Smooth muscle cell (in vitro differentiated cells): ENCODE measurements at regions not wholly inside any gene's neighbourhood (a gene's known extent, or its start where the extent isn't known, plus 50 kb on each side); places are given as distances from the start of the nearest gene placed in this dataset.

ENCODE experiments used
- DNase-seq: peaks from one replicate; lab custom pipeline; 2025; ENCODE audit not compliant: unreplicated experiment; lab: John Stamatoyannopoulos, UW
- H2AFZ ChIP-seq: fragments of 200-600 bp; sonication (generic); 2 replicates; pipeline ENCODE4 v1.6.0; 2016; ENCODE audit warnings: antibody characterized with exemption, low read depth, mild to moderate bottlenecking
- H3F3A ChIP-seq: fragments of 200-600 bp; sonication (generic); 2 replicates; pipeline ENCODE4 v1.6.0; 2017; ENCODE audit warnings: antibody characterized with exemption, low read depth
- H3K27ac ChIP-seq: fragments of 200-600 bp; sonication (generic); 2 replicates; pipeline ENCODE4 v1.5.1; 2016; ENCODE audit warnings: low read depth, mild to moderate bottlenecking
- H3K27me3 ChIP-seq: fragments of 200-600 bp; sonication (generic); 2 replicates; pipeline ENCODE4 v1.6.1; 2016; ENCODE audit warnings: low read depth, mild to moderate bottlenecking
- H3K36me3 ChIP-seq: fragments of 200-600 bp; sonication (generic); 2 replicates; pipeline ENCODE4 v1.5.1; 2016; ENCODE audit warnings: low read depth
- H3K4me1 ChIP-seq: fragments of 200-600 bp; sonication (generic); 2 replicates; pipeline ENCODE4 v1.5.1; 2016; ENCODE audit warnings: low read depth
- H3K4me2 ChIP-seq: fragments of 200-600 bp; sonication (generic); 2 replicates; pipeline ENCODE4 v1.6.0; 2016; ENCODE audit warnings: mild to moderate bottlenecking
- H3K4me3 ChIP-seq: fragments of 200-600 bp; sonication (generic); 2 replicates; pipeline ENCODE4 v1.5.1; 2016; ENCODE audit warnings: mild to moderate bottlenecking
- H3K79me2 ChIP-seq: fragments of 200-600 bp; sonication (generic); 2 replicates; pipeline ENCODE4 v1.6.0; 2016; ENCODE audit warnings: low read depth, mild to moderate bottlenecking
- H3K9ac ChIP-seq: fragments of 200-600 bp; sonication (generic); 2 replicates; pipeline ENCODE4 v1.6.0; 2016; ENCODE audit warnings: low read depth
- H3K9me3 ChIP-seq: fragments of 200-600 bp; sonication (generic); replicated peaks from 2 replicates; pipeline ENCODE4 v1.5.1; 2016; ENCODE audit warnings: low read depth
- H4K20me1 ChIP-seq: fragments of 200-600 bp; sonication (generic); 2 replicates; pipeline ENCODE4 v1.6.0; 2016; ENCODE audit warnings: low read depth
- CTCF ChIP-seq: fragments of 200-600 bp; sonication (generic); IDR thresholded peaks from 2 replicates; pipeline ENCODE4 v1.5.1; 2017; ENCODE audit warnings: borderline replicate concordance, mild to moderate bottlenecking, antibody characterized with exemption; ENCODE audit not compliant: insufficient read depth, poor library complexity, severe bottlenecking
- WGBS: methylation state at CpG from one replicate; pipeline ENCODE4 v1.1.7; 2016; ENCODE audit warnings: low lambda C conversion rate; 5-methylcytosine and 5-hydroxymethylcytosine counted together

DNA sequence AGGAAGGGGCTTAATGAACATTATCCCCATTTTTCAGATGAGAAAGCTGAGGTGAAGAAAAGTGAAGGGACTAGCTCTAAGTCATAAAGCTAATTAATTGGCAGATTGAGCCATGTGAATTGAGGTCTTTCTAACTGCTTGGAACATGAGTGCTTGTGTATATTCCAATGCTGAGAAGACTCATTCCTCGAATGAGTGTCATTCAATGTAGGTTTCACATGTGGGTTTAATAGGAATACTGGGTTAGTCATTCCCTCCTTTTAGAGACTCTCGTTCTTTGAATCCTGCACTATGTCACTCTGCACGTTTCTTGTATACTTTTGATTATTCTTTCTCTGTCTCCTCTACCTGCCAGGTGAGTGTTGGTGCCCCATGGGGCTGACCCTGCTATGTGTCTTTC is 218.2 kb downstream of the HRH4 start:
- H2AFZ ChIP-seq, result no peak overlapping the region
- DNase-seq, result no peak
- 47% methylated on average over 3 of the region's 3 CpGs for WGBS

DNA sequence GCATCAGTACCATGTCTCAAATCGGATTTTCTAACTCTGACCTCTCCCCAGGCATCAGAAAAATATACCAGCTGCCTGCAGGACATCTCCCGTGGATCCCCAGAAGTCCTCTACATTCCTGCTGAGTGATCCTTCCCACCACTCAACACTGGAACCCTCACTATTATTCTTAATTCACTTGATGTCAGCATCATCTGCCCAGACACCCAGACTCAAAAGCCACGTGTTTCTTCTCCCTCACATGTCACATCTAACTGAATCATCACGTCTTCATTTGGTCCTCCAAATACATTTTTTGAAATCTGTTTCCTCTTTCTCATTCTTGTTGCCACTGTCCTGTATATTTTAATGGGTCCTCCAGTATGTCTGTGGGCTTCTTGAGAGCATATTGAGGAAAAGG is 218.6 kb downstream of the HRH4 start:
- H3K36me3 ChIP-seq, result no peaks in the 10 kb centered on the region
- H2AFZ ChIP-seq, result no peak overlapping the region
- no peak overlapping the region for H3K4me2 ChIP-seq
- no peaks in the 10 kb centered on the region for H3K9me3 ChIP-seq
- no peaks in the 10 kb centered on the region for H3K4me1 ChIP-seq
- no peak overlapping the region for H3K9ac ChIP-seq
- H3K27me3 ChIP-seq, result no peaks in the 10 kb centered on the region
- H3F3A ChIP-seq, result no peaks in the 10 kb centered on the region
- WGBS, result 67% methylated on average over 4 of the region's 4 CpGs
- no peak for TF ChIP-seq CTCF
- H4K20me1 ChIP-seq, result no peaks in the 10 kb centered on the region
- H3K79me2 ChIP-seq, result no peaks in the 10 kb centered on the region
- no peak overlapping the region for H3K27ac ChIP-seq
- no peak for DNase-seq
- H3K4me3 ChIP-seq, result no peak overlapping the region

More for the DNA sequence above, 218.2 kb downstream of the HRH4 start:
- Histone ChIP-seq H3K36me3 (no peaks in the 10 kb centered on the region), H4K20me1 (no peaks in the 10 kb centered on the region), H3K4me2 (no peak overlapping the region), H3K79me2 (no peaks in the 10 kb centered on the region), H3F3A (no peaks in the 10 kb centered on the region), H3K4me1 (no peaks in the 10 kb centered on the region), H3K9ac (no peak overlapping the region), H3K27me3 (no peaks in the 10 kb centered on the region), H3K27ac (no peak overlapping the region), H3K9me3 (no peaks in the 10 kb centered on the region), H3K4me3 (no peak overlapping the region)
- no peak for TF ChIP-seq CTCF

- no peak for TF ChIP-seq CTCF
- no peak overlapping the region for H3K4me3 ChIP-seq
- DNase-seq, result no peak
- H3K4me1 ChIP-seq, result no peaks in the 10 kb centered on the region
- H3K79me2 ChIP-seq, result no peaks in the 10 kb centered on the region
- 78% methylated on average over 1 of the region's 1 CpG for WGBS
- H3K4me2 ChIP-seq, result no peak overlapping the region
- H3K9ac ChIP-seq, result no peak overlapping the region
- H2AFZ ChIP-seq, result no peak overlapping the region
- H3F3A ChIP-seq, result peaks cover 3% of the 10 kb centered on the region
- H3K27ac ChIP-seq, result no peak overlapping the region
- no peaks in the 10 kb centered on the region for H3K27me3 ChIP-seq
- H3K36me3 ChIP-seq, result no peaks in the 10 kb centered on the region
- no peaks in the 10 kb centered on the region for H4K20me1 ChIP-seq
- no peaks in the 10 kb centered on the region for H3K9me3 ChIP-seq
Measured at GRCh38 chr18:24683925-24684324, 223.5 kb downstream of the HRH4 start.

DNA sequence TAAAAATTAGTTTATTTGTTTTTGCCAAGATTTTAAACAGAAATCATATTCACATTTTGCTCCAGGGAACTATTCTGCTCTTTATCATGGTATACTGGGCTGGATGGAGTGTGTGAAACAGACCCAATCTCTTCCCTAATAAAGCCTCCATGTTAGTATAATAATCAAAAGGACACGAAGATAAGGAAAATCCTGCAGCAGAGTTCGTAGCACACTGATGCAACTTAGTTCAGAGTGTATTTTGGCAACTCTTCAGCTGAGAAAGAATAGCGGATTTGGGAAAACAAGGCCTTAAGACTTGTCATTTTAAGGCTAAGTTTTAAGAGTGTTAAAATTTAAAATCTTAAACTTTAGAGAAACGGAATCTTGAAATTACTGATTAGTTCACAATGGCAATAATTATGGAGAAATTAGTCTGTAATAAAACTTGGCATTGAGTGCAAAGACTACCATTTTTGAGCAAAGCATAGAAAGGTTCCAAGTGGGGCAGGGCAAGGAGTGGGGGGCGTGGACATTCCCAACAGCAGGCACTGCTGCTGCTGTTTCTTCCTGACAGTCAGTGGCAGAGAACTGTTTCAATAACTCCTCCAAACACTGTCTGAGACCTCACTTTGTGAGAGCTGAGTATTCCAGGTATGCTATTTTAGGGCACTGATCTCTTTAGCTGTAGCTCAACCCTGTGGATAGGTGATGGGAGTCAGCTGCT is 225.0 kb downstream of the HRH4 start:
- no peaks in the 10 kb centered on the region for H3K79me2 ChIP-seq
- no peaks in the 10 kb centered on the region for H3K9me3 ChIP-seq
- no peak overlapping the region for H3K4me3 ChIP-seq
- H3K4me1 ChIP-seq, result no peaks in the 10 kb centered on the region
- 59% methylated on average over 5 of the region's 5 CpGs for WGBS
- no peak for DNase-seq
- peaks cover 3% of the 10 kb centered on the region for H3F3A ChIP-seq
- no peak overlapping the region for H3K27ac ChIP-seq
- peak overlapping the region; percentile 68 for H2AFZ ChIP-seq
- no peaks in the 10 kb centered on the region for H3K36me3 ChIP-seq
- H3K9ac ChIP-seq, result no peak overlapping the region
- H3K4me2 ChIP-seq, result peak overlapping the region; percentile 38
- H4K20me1 ChIP-seq, result no peaks in the 10 kb centered on the region
- H3K27me3 ChIP-seq, result no peaks in the 10 kb centered on the region
- no peak for TF ChIP-seq CTCF
